AG09309 (cell line): ENCODE measurements at regions not wholly inside any gene's neighbourhood (a gene's known extent, or its start where the extent isn't known, plus 50 kb on each side); places are given as distances from the start of the nearest gene placed in this dataset.

Experiments used
- DNase-seq: peaks from one replicate; pipeline ENCODE4 v3.0.0-alpha.2; 2010; ENCODE audit warnings: low read depth
- H3K4me3 ChIP-seq: 2 replicates; pipeline ENCODE4 v1.5.1; 2011; ENCODE audit warnings: mild to moderate bottlenecking, low read depth, low read length, moderate library complexity; ENCODE audit not compliant: control insufficient read depth
- TF ChIP-seq, protein P1 (sequence below): IDR thresholded peaks from 2 replicates; pipeline ENCODE4 v1.5.1; 2011; ENCODE audit warnings: mild to moderate bottlenecking, low read depth, low read length, inconsistent platforms; ENCODE audit not compliant: insufficient read depth, control insufficient read depth; ENCODE audit errors: missing control alignments

GRCh38 chr3:87979527-87979926 is 79.3 kb downstream of the CGGBP1 start:
- H3K4me3 ChIP-seq, result no peak overlapping the region
- DNase-seq, result no peak
- TF ChIP-seq, protein P1, sequence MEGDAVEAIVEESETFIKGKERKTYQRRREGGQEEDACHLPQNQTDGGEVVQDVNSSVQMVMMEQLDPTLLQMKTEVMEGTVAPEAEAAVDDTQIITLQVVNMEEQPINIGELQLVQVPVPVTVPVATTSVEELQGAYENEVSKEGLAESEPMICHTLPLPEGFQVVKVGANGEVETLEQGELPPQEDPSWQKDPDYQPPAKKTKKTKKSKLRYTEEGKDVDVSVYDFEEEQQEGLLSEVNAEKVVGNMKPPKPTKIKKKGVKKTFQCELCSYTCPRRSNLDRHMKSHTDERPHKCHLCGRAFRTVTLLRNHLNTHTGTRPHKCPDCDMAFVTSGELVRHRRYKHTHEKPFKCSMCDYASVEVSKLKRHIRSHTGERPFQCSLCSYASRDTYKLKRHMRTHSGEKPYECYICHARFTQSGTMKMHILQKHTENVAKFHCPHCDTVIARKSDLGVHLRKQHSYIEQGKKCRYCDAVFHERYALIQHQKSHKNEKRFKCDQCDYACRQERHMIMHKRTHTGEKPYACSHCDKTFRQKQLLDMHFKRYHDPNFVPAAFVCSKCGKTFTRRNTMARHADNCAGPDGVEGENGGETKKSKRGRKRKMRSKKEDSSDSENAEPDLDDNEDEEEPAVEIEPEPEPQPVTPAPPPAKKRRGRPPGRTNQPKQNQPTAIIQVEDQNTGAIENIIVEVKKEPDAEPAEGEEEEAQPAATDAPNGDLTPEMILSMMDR, result no peak

GRCh38 chr3:87977765-87978164 is 81.0 kb downstream of the CGGBP1 start:
- no peak overlapping the region for H3K4me3 ChIP-seq
- TF ChIP-seq, protein P1, result no peak
- no peak for DNase-seq

DNA sequence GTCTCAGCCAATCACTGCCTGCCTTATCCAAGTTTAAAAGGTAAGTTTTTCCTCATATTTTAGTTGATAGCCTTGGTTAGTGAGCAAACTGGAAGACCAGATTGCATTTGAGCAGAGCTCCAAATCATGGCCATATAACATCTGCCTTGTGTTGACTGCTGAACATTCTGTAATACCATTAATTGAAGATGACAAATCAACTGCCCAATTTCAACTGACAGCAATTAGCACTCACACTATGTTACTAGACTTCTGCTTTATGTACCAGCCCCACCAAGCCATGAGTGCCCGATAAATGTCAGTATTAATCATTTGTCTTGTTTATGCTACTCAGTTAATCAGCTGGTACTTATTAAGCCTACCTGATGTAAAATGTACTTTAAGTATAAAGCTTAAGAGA is 83.1 kb downstream of the CGGBP1 start:
- no peak for DNase-seq
- TF ChIP-seq, protein P1, result no peak

GRCh38 chr3:87973906-87974305 is 84.9 kb downstream of the CGGBP1 start:
- DNase-seq, result no peak
- TF ChIP-seq, protein P1, result no peak
- H3K4me3 ChIP-seq, result no peak overlapping the region

More for the DNA sequence above, 83.1 kb downstream of the CGGBP1 start:
- H3K4me3 ChIP-seq, result no peak overlapping the region

DNA sequence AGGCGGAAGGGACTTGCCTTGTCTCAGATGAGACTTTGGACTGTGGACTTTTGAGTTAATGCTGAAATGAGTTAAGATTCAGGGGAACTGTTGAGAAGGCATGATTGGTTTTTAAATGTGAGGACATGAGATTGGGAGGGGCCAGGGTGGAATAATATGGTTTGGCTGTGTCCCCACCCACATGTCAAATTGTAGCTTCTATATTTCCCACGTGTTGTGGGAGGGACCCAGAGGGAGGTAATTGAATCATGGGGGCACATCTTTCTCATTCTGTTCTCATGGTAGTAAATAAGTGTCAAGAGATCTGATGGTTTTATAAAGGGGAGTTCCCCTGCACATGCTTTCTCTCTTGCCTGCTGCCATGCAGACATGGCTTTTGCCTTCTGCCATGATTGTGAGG is 89.2 kb downstream of the CGGBP1 start:
- TF ChIP-seq, protein P1, result no peak
- no peak for DNase-seq
- no peak overlapping the region for H3K4me3 ChIP-seq

DNA sequence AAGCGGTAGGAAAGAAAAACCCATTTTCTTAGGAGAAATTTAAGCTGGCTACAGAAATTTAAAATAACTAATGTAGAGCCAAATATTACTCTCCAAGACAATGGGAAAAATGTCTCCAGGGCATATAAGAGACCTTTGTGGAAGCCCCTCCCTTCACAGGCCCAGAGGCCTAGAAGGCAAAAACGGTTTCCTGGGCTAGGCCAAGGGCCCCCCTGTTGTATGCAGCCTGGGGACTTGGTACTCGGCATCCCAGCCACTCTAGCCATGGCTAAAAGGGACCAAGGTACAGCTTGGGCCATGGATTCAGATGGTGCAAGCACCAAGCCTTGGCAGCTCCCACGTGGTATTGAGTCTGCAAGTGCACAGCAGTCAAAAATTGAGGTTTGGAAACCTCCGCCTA is 90.1 kb downstream of the CGGBP1 start:
- DNase-seq, result no peak
- H3K4me3 ChIP-seq, result no peak overlapping the region
- TF ChIP-seq, protein P1, result no peak

- TF ChIP-seq, protein P1, result no peak
- no peak for DNase-seq
- no peak overlapping the region for H3K4me3 ChIP-seq
Observed at GRCh38 chr3:87958289-87958688, 100.5 kb downstream of the CGGBP1 start.
